ENCODE measurements at regions not wholly inside any gene's neighbourhood (a gene's known extent, or its start where the extent isn't known, plus 50 kb on each side); places are given as distances from the start of the nearest gene placed in this dataset.

- TF ChIP-seq, protein P1, sequence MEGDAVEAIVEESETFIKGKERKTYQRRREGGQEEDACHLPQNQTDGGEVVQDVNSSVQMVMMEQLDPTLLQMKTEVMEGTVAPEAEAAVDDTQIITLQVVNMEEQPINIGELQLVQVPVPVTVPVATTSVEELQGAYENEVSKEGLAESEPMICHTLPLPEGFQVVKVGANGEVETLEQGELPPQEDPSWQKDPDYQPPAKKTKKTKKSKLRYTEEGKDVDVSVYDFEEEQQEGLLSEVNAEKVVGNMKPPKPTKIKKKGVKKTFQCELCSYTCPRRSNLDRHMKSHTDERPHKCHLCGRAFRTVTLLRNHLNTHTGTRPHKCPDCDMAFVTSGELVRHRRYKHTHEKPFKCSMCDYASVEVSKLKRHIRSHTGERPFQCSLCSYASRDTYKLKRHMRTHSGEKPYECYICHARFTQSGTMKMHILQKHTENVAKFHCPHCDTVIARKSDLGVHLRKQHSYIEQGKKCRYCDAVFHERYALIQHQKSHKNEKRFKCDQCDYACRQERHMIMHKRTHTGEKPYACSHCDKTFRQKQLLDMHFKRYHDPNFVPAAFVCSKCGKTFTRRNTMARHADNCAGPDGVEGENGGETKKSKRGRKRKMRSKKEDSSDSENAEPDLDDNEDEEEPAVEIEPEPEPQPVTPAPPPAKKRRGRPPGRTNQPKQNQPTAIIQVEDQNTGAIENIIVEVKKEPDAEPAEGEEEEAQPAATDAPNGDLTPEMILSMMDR (IDR thresholded peaks at IDR 0.05) = no peak
- TF ChIP-seq POLR2A (IDR thresholded peaks at IDR 0.05) = no peak
These were observed 350.2 kb downstream of the BUD13 start for GRCh38 chr11:116422556-116422955.
